ENCODE measurements at regions not wholly inside any gene's neighbourhood (a gene's known extent, or its start where the extent isn't known, plus 50 kb on each side); places are given as distances from the start of the nearest gene placed in this dataset.

- no peak for DNase-seq
Measured at GRCh38 chr5:2929779-2930178, 178.3 kb upstream of the IRX2 start.

GRCh38 chr5:2921651-2922050, 170.2 kb upstream of the IRX2 start:
- DNase-seq, result no peak

- no peak for DNase-seq
Measured at GRCh38 chr5:2921176-2921575, 169.7 kb upstream of the IRX2 start.

- DNase-seq, result no peak
Measured at GRCh38 chr5:2920312-2920711, 168.8 kb upstream of the IRX2 start.

- no peak for DNase-seq
Measured at GRCh38 chr5:2919310-2920018, 168.0 kb upstream of the IRX2 start.

GRCh38 chr5:2917524-2917923, 166.0 kb upstream of the IRX2 start:
- no peak for DNase-seq

- DNase-seq, result no peak
Measured at GRCh38 chr5:2917093-2917492, 165.6 kb upstream of the IRX2 start.

GRCh38 chr5:2916076-2916682, 164.7 kb upstream of the IRX2 start:
- DNase-seq, result no peak

- DNase-seq, result no peak
Measured at GRCh38 chr5:2914981-2915484, 163.6 kb upstream of the IRX2 start.

- DNase-seq, result no peak
Measured at GRCh38 chr5:2914022-2914661, 162.7 kb upstream of the IRX2 start.

GRCh38 chr5:2913281-2913680, 161.8 kb upstream of the IRX2 start:
- no peak for DNase-seq

GRCh38 chr5:2912741-2913140, 161.3 kb upstream of the IRX2 start:
- no peak for DNase-seq

- no peak for DNase-seq
Measured at GRCh38 chr5:2910401-2911175, 159.1 kb upstream of the IRX2 start.

GRCh38 chr5:2909035-2909434, 157.6 kb upstream of the IRX2 start:
- no peak for DNase-seq

GRCh38 chr5:2908086-2908485, 156.6 kb upstream of the IRX2 start:
- DNase-seq, result no peak

- DNase-seq, result no peak
Measured at GRCh38 chr5:2906302-2907090, 155.0 kb upstream of the IRX2 start.

- no peak for DNase-seq
Measured at GRCh38 chr5:2905741-2906140, 154.3 kb upstream of the IRX2 start.

GRCh38 chr5:2904956-2905355, 153.5 kb upstream of the IRX2 start:
- no peak for DNase-seq

GRCh38 chr5:2904399-2904798, 152.9 kb upstream of the IRX2 start:
- no peak for DNase-seq

GRCh38 chr5:2903451-2904395, 152.2 kb upstream of the IRX2 start:
- DNase-seq, result no peak

GRCh38 chr5:2902742-2903297, 151.3 kb upstream of the IRX2 start:
- DNase-seq, result no peak
